Choroid plexus epithelial cell (primary cell): ENCODE measurements at regions not wholly inside any gene's neighbourhood (a gene's known extent, or its start where the extent isn't known, plus 50 kb on each side); places are given as distances from the start of the nearest gene placed in this dataset.

ENCODE experiments used
- DNase-seq: peaks from one replicate; pipeline ENCODE4 v3.0.0-alpha.2; 2010; ENCODE audit warnings: low read depth
- H3K4me3 ChIP-seq: 2 replicates; pipeline ENCODE4 v1.5.1; 2011; ENCODE audit warnings: low read depth, mild to moderate bottlenecking, control low read depth, low read length, moderate library complexity
- CTCF ChIP-seq: conservative IDR thresholded peaks from 2 replicates; pipeline ENCODE4 v1.5.1; 2011; ENCODE audit warnings: low read depth, mild to moderate bottlenecking, control low read depth, inconsistent platforms, low read length, moderate library complexity

- no peak overlapping the region for H3K4me3 ChIP-seq
- no peak for TF ChIP-seq CTCF
- DNase-seq = no peak
Measured at GRCh38 chr2:187865025-187865424, 310.8 kb upstream of the TFPI start.

GRCh38 chr2:187867165-187867564 lies 312.9 kb upstream of the TFPI start:
- DNase-seq = no peak

GRCh38 chr2:187869195-187869594 lies 315.0 kb upstream of the TFPI start:
- no peak for TF ChIP-seq CTCF
- no peak for DNase-seq
- no peak overlapping the region for H3K4me3 ChIP-seq

More at GRCh38 chr2:187867165-187867564, 312.9 kb upstream of the TFPI start:
- no peak overlapping the region for H3K4me3 ChIP-seq
- no peak for TF ChIP-seq CTCF

GRCh38 chr2:187871506-187871905 lies 317.3 kb upstream of the TFPI start:
- DNase-seq = no peak
- H3K4me3 ChIP-seq = no peak overlapping the region
- TF ChIP-seq CTCF = no peak

GRCh38 chr2:187873132-187873531 lies 318.9 kb upstream of the TFPI start:
- no peak for DNase-seq
- TF ChIP-seq CTCF = no peak
- H3K4me3 ChIP-seq = no peak overlapping the region

GRCh38 chr2:187874786-187875185 lies 320.6 kb upstream of the TFPI start:
- no peak overlapping the region for H3K4me3 ChIP-seq
- TF ChIP-seq CTCF = no peak
- DNase-seq = peak; percentile 47

- no peak overlapping the region for H3K4me3 ChIP-seq
- no peak for TF ChIP-seq CTCF
- no peak for DNase-seq
Measured at GRCh38 chr2:187875261-187876141, 321.3 kb upstream of the TFPI start.
